ENCODE measurements at regions not wholly inside any gene's neighbourhood (a gene's known extent, or its start where the extent isn't known, plus 50 kb on each side); places are given as distances from the start of the nearest gene placed in this dataset.
A peak's percentile ranks its signal among the peaks of the same experiment; 100 is the strongest.
"Not testable (repeated sequence)": the region's sequence is repeated elsewhere in the genome, so short reads cannot be mapped to it uniquely, and the experiment has no call there.

DNA sequence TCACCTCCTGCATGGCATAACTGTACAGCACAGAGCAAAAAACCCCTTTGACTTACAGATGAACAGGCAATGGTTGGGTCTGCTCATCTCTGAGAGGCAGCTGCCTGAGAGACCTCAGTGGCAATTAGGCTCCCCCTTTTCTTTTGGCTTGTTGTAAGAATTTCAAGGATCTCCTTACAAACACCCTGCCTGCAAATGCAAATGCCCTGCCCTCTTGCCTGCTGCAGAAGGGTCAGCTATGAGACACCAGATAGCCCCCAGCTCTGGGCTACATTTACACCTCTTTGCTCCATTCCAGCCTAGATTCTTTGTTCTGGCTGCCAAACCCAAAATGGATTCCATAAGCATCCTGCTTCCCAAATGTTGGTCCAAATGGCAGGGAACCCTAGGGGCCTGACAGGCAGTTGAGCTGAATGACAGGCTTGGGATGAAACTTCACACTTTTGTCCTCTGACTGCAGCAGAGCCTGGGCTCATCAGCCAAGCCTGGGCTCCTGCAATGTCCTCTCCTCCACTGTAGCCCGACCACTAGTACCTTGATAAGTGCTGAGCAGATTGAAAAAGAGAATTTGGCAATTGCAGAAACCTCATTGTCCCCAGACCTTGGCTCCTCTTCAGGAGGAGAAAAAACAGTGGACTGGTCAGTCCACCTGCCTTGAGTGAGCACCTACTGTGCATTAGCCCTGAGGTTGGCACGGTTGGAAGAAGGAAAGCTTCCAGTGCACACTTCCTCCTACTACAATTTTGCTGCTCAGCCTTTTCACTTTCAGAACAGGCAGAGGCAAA is 678.3 kb downstream of the BCL11A start:
- ATAC-seq (no peak), DNase-seq (ENCODE audit: low spot score in 2 of 2) (no peak)
- Mint-ChIP-seq H3K36me3 (no peaks in the 10 kb centered on the region), H3K27ac (no peak overlapping the region), H3K9me3 (peaks cover 0 to 5% of the 10 kb centered on the region in 2 donors)

DNA sequence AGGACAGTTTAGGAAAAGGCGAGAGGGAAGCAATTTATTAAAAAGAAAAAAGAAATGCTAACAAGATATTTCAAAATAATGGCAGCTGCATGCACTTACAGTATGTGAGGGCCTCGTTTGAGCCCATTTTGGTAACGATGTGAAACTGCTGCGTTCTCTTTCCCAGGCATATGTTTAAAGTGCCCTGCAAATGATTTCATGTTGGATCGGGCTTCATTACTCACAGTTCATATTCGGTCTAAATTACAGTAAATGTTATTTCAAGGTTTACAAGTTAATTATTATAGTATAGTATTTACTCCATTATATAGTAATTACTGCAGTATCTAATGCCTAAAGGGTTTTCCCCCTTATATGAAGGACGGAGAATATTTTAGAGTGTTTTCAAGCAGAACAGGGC is 679.1 kb downstream of the BCL11A start:
- Mint-ChIP-seq H3K27ac (no peak overlapping the region), H3K36me3 (no peaks in the 10 kb centered on the region), H3K9me3 (peaks cover 0 to 5% of the 10 kb centered on the region in 2 donors)
- no peak for ATAC-seq
- DNase-seq (ENCODE audit: low spot score in 2 of 2), result no peak

- ATAC-seq (no peak), DNase-seq (ENCODE audit: low spot score in 2 of 2) (no peak)
- Mint-ChIP-seq H3K9me3 (peaks cover 0 to 5% of the 10 kb centered on the region in 2 donors), H3K27ac (no peak overlapping the region), H3K36me3 (no peaks in the 10 kb centered on the region)
Observed at GRCh38 chr2:59871830-59872229, 681.6 kb downstream of the BCL11A start.

DNA sequence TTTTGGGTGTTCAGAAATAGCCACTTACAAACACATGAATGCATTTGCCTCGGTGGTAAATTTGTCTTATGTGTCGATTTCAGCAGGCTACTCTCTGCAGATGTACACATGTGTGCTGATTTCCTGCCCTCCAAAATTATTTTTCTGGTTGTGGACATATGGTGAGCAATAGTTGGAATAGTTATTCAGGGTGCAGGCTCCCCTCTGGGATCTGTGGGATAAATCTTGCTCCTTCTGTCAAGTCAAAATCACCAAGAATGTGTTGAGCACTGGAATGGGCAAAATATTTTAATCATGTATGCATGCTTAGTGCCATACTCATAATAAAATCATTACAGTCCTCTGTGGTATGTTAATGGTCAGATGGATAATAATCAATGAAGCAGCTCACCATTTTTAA is 684.5 kb downstream of the BCL11A start:
- Mint-ChIP-seq H3K36me3 (no peaks in the 10 kb centered on the region), H3K27ac (no peak overlapping the region), H3K9me3 (no peaks in the 10 kb centered on the region)
- ATAC-seq (no peak), DNase-seq (ENCODE audit: low spot score in 2 of 2) (no peak)

GRCh38 chr2:59866436-59866835 is 687.0 kb downstream of the BCL11A start:
- DNase-seq (ENCODE audit: low spot score in 2 of 2) (no peak), ATAC-seq (no peak)
- Mint-ChIP-seq H3K9me3 (peaks cover 8 to 9% of the 10 kb centered on the region in 2 donors), H3K27ac (no peak overlapping the region), H3K36me3 (peaks cover 10 to 13% of the 10 kb centered on the region in 2 donors)

DNA sequence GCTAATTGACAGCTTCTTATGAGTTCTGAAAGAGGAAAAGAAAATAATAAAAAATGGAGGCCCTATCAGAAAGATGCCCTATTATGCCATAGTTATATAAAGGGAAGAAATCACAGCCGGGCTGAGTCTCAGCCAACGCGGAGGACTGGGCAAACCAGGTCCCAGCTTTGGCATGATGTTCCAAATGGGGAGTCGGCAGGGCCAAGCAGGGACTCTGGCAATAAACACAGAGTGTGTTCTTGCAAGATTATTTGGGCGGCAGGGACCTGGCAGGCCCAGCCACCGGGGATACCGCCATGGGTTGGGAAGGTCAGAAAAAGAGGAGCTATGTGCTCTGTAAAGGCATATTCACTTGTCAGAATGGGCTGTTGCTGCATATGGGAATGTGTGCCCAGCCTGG is 694.9 kb downstream of the BCL11A start:
- DNase-seq (ENCODE audit: low spot score in 2 of 2) (no peak), ATAC-seq (no peak)
- H3K9me3 Mint-ChIP-seq, result peaks cover 11 to 23% of the 10 kb centered on the region in 2 donors
- no peak overlapping the region for H3K27ac Mint-ChIP-seq
- H3K36me3 Mint-ChIP-seq, result peaks cover 10 to 19% of the 10 kb centered on the region in 2 donors

DNA sequence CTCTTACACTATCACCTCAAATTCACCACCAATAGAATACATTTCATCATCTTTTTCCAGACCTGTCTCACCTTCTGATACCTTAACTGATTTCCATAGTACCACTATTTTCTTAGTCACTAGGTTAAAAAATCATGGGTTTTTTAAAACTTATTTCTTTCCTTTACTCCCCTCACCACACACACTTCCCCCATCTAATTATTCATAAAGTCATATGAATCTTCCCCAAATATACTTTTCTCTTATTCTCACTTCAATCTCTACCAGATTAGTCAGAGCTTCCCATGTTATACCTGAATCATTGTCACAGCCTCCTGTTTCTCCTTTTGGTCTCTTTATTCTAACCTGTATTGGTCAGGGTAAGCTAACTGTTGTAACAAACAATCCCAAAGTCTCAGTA is 696.3 kb downstream of the BCL11A start:
- peaks cover 5 to 16% of the 10 kb centered on the region in 2 donors for H3K9me3 Mint-ChIP-seq
- H3K27ac Mint-ChIP-seq, result no peak overlapping the region
- DNase-seq (ENCODE audit: low spot score in 2 of 2) (no peak), ATAC-seq (peak; percentile 64 to 66)
- H3K36me3 Mint-ChIP-seq, result peaks cover 6 to 12% of the 10 kb centered on the region in 2 donors

DNA sequence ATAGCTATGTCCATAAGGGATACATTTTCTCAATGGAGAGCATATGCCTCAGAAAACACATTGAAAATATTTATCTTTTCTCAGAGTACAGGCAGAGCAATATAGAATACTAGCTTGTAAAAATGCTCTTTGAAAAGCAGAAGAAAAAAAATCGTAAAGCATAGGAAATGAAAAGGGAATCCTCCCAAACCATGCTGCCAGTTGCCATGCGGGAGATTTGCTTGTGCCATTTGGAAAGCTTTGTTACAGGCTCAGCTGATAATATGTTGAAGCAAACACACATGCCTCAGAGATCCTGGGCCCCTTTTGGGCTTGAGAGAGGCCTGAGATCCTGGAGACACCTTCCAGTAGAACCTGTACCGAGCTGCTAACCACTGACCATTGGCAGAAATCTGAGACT is 697.1 kb downstream of the BCL11A start:
- peaks cover 0 to 5% of the 10 kb centered on the region in 2 donors for H3K36me3 Mint-ChIP-seq
- no peak for ATAC-seq
- DNase-seq (ENCODE audit: low spot score in 2 of 2), result no peak
- H3K9me3 Mint-ChIP-seq, result peaks cover 3 to 14% of the 10 kb centered on the region in 2 donors
- H3K27ac Mint-ChIP-seq, result no peak overlapping the region

GRCh38 chr2:59853032-59853431 is 700.4 kb downstream of the BCL11A start:
- Mint-ChIP-seq H3K36me3 (no peaks in the 10 kb centered on the region), H3K27ac (no peak overlapping the region), H3K9me3 (peaks cover 2 to 3% of the 10 kb centered on the region in 2 donors)
- DNase-seq (ENCODE audit: low spot score in 2 of 2) (no peak), ATAC-seq (no peak)

DNA sequence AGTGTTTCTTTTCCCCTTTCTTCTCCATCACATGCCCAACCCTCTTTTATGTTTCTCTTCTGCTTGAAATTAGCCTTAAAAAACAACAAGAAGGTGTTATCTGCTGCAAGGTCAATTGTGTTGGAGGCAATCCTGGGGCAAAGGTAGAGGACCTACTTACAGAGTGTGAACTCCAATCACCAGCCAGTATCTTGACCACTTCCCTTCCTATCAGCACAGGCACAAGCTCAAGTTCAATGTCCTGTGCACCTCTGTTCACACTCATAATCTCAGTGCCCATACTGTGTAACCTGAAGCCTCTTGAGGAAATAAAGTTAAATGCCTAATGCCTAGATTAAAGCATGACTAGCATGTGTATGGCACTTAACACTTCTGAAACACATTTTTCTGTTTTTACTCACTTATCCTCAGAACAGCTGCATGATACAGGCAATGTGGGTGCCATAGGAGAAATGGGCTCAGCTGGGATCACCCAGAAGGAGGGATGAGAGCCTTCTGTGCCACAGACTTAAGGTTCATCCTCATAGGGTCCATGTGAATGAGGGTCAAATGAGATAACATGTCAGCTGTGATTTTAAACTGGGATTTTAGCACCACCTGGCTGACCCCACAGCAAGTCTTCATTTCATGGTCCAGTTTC is 701.5 kb downstream of the BCL11A start:
- H3K36me3 Mint-ChIP-seq, result no peaks in the 10 kb centered on the region
- ATAC-seq, result no peak
- no peak for DNase-seq (ENCODE audit: low spot score in 2 of 2)
- peaks cover 4 to 5% of the 10 kb centered on the region in 2 donors for H3K9me3 Mint-ChIP-seq
- no peak overlapping the region for H3K27ac Mint-ChIP-seq

DNA sequence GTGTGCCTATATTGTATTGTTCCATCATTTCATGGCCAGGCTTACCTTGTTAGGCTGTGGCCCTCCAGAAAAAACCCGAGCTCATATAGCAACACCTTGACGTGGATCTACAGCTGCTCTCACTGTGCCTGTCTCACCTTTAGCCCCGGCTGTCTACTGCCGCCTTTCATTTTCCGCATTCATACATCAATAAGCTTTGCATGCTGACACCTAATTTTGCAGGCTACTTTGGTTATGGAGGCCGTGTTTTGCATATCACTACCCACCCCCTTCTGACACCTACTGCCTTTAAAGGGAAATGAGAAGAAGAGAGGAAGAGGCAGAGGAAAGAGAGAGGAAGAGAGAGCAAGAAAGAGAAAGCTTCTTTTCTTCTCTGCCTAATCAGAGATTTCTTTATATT is 702.9 kb downstream of the BCL11A start:
- H3K9me3 Mint-ChIP-seq, result peaks cover 4 to 5% of the 10 kb centered on the region in 2 donors
- DNase-seq (ENCODE audit: low spot score in 2 of 2) (no peak), ATAC-seq (no peak)
- no peaks in the 10 kb centered on the region for H3K36me3 Mint-ChIP-seq
- no peak overlapping the region for H3K27ac Mint-ChIP-seq

DNA sequence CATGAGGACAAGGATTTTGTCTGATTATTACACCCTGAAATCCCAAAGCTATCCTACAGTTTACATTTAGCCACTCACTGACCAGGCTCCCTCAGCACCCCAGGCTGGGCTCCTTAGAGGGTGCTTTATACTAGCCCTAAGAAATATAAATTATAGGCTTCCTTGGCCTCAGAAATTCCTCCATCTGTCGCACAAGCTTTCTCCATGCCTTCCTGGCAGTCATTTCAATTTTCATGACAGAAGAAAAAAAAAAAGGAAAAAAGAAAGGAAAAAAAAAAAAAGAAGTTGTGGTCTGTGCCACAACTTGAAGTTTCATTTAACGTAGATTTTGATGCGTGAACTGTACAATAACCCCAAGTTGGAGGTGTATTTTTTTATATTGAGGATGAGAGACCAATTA is 719.5 kb downstream of the BCL11A start:
- Mint-ChIP-seq H3K9me3 (peaks cover 0 to 7% of the 10 kb centered on the region in 2 donors), H3K27ac (no peak overlapping the region), H3K36me3 (no peaks in the 10 kb centered on the region)
- ATAC-seq (no peak), DNase-seq (ENCODE audit: low spot score in 2 of 2) (no peak)

GRCh38 chr2:59830601-59831000 is 722.9 kb downstream of the BCL11A start:
- H3K36me3 Mint-ChIP-seq, result no peaks in the 10 kb centered on the region
- ATAC-seq (no peak), DNase-seq (ENCODE audit: low spot score in 2 of 2) (no peak)
- no peak overlapping the region for H3K27ac Mint-ChIP-seq
- H3K9me3 Mint-ChIP-seq, result peaks cover 0 to 7% of the 10 kb centered on the region in 2 donors

DNA sequence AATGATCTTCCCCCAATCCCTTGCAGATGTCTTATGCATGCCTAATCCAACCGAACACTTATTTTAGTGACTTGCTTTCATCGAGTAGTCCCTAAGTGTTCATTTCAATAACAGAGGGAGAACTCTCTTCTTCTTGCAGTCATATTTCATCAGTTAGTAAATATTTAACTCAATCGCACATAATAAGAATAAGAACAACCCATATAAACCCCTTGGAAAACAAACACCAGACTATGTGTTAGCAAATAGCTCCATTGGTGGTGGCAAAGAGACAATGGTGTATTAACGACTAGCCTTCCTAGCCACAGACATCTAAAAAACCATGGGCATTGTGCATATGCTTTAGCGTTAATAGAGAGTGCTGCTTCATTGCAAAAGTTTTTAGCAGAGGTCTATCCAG is 725.8 kb downstream of the BCL11A start:
- Mint-ChIP-seq H3K27ac (no peak overlapping the region), H3K9me3 (peaks cover 0 to 5% of the 10 kb centered on the region in 2 donors), H3K36me3 (no peaks in the 10 kb centered on the region)
- ATAC-seq (no peak), DNase-seq (ENCODE audit: low spot score in 2 of 2) (no peak)

DNA sequence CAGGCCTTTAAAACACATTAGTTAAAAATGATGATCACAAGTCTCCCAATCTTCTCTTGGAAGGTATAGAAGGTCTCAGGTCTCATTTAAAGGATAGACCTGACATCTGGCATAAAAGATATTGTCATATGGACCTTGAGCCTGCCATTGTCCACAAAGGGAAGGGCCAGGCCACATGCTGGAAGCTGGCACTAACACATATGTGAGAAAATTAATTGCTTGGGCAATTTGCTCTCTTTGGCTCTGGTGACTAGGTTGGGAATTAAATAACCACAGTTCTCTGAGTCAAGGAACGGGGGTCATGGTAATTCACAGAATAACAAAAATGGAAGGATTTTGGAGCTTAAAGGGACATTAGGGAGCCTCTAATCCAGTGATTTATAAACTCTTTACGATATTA is 727.3 kb downstream of the BCL11A start:
- DNase-seq (ENCODE audit: low spot score in 2 of 2) (no peak), ATAC-seq (no peak)
- Mint-ChIP-seq H3K27ac (no peak overlapping the region), H3K9me3 (peaks cover 0 to 2% of the 10 kb centered on the region in 2 donors), H3K36me3 (no peaks in the 10 kb centered on the region)

GRCh38 chr2:59824314-59824713 is 729.1 kb downstream of the BCL11A start:
- Mint-ChIP-seq H3K27ac (no peak overlapping the region), H3K9me3 (no peaks in the 10 kb centered on the region), H3K36me3 (no peaks in the 10 kb centered on the region)
- ATAC-seq (no peak), DNase-seq (ENCODE audit: low spot score in 2 of 2) (no peak)

DNA sequence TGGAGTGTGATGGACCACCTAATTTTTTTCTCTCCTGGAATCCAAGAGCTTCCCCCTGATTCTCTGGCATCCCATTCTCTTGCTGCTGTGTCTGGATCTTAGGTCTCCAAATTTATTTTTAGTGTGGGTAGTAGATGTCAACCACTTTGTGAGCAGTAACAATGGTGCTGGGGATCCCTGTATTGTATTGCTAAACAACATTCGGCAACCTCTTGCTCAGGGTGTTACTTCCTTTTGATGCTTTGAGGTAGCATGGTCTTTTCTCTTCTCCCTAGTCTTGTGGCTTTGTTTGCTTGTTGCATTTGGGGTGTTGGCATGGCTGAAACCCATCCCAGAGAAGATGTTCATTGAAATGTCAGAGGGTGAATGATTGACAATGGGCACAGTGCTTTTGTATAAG is 737.4 kb downstream of the BCL11A start:
- ATAC-seq, result no peak
- H3K27ac Mint-ChIP-seq, result no peak overlapping the region
- no peak for DNase-seq (ENCODE audit: low spot score in 2 of 2)
- H3K36me3 Mint-ChIP-seq, result no peaks in the 10 kb centered on the region
- H3K9me3 Mint-ChIP-seq, result peaks cover 0 to 3% of the 10 kb centered on the region in 2 donors

DNA sequence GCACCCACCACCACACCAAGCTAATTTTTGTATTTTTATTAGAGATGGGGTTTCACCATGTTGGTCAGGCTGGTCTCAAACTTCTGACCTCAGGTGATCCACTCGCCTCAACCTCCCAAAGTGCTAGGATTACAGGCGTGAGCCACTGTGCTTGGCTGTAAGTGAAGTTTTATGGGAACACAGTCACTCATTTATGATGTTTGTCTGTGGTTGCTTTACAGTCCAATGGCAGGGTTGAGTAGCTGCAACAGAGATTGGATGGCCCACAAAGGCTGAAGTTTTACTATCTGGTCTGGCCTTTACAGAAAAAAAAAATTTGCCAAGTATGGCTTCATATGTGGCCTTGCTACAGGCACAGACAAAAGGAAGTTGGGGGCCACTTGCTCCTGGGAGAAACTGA is 743.2 kb downstream of the BCL11A start:
- DNase-seq (ENCODE audit: low spot score in 2 of 2); H3K9me3 Mint-ChIP-seq; ATAC-seq; H3K27ac Mint-ChIP-seq; H3K36me3 Mint-ChIP-seq: not testable (repeated sequence)
